ENCODE measurements at regions not wholly inside any gene's neighbourhood (a gene's known extent, or its start where the extent isn't known, plus 50 kb on each side); places are given as distances from the start of the nearest gene placed in this dataset.

DNA sequence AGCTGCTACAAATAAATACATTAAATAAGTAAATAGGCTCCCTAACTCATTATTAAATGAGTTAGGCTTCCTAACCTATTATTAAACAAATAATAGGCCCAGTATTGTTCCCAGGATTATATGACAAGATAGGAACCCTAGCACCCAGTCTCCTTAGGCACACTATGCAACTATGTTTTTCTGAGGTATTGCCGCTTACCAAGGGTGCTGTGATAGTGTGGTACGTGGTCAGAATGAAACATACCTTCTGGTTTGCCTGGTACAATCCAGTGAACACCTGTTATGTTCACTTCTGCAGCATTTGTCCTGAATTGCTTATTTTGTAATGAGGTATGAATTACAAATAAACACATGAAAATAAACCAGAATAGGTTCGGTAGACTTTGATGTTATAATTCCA lies 375.6 kb upstream of the GBE1 start:
- TF ChIP-seq, protein P1, sequence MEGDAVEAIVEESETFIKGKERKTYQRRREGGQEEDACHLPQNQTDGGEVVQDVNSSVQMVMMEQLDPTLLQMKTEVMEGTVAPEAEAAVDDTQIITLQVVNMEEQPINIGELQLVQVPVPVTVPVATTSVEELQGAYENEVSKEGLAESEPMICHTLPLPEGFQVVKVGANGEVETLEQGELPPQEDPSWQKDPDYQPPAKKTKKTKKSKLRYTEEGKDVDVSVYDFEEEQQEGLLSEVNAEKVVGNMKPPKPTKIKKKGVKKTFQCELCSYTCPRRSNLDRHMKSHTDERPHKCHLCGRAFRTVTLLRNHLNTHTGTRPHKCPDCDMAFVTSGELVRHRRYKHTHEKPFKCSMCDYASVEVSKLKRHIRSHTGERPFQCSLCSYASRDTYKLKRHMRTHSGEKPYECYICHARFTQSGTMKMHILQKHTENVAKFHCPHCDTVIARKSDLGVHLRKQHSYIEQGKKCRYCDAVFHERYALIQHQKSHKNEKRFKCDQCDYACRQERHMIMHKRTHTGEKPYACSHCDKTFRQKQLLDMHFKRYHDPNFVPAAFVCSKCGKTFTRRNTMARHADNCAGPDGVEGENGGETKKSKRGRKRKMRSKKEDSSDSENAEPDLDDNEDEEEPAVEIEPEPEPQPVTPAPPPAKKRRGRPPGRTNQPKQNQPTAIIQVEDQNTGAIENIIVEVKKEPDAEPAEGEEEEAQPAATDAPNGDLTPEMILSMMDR (IDR thresholded peaks at IDR 0.05), result no peak
- TF ChIP-seq POLR2A (IDR thresholded peaks at IDR 0.05), result no peak

Measured in heart left ventricle (tissue), 13 donors.